ENCODE measurements at regions not wholly inside any gene's neighbourhood (a gene's known extent, or its start where the extent isn't known, plus 50 kb on each side); places are given as distances from the start of the nearest gene placed in this dataset.

DNA sequence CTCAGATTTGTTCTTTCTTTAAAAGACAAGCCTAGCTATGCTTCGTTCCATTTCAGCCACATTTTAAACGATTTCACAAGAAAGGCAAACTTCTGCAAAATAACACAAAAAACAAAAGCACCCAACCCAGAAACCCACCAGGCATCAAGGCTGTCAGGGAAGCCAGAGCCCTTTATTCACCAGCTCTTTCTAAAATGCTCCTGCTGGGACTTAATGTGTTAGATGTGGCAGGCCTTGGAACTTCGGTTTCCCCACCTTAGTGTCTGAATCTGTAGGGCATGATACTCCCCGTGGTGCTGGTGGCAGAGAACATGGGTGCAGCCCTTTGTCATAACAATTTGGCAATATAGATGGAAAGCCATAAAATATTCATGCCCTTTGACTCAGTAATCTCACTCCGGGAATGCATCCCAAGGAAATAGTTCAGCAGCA lies 56.8 kb upstream of the LCTL start:
- H3K4me2 ChIP-seq (ENCODE audit: insufficient read depth, low read length) = no peak overlapping the region
- H3K36me3 ChIP-seq (ENCODE audit: insufficient read depth, low read length) = no peaks in the 10 kb centered on the region
- H3K9me3 ChIP-seq (ENCODE audit: insufficient read depth, low read length, severe bottlenecking) = no peaks in the 10 kb centered on the region
- no peaks in the 10 kb centered on the region for H3K4me1 ChIP-seq (ENCODE audit: insufficient read depth, low read length)
- H3K27ac ChIP-seq (ENCODE audit: low read length) = no peak overlapping the region
- no peak overlapping the region for H2AFZ ChIP-seq (ENCODE audit: low read depth, low read length)
- TF ChIP-seq, protein P1, sequence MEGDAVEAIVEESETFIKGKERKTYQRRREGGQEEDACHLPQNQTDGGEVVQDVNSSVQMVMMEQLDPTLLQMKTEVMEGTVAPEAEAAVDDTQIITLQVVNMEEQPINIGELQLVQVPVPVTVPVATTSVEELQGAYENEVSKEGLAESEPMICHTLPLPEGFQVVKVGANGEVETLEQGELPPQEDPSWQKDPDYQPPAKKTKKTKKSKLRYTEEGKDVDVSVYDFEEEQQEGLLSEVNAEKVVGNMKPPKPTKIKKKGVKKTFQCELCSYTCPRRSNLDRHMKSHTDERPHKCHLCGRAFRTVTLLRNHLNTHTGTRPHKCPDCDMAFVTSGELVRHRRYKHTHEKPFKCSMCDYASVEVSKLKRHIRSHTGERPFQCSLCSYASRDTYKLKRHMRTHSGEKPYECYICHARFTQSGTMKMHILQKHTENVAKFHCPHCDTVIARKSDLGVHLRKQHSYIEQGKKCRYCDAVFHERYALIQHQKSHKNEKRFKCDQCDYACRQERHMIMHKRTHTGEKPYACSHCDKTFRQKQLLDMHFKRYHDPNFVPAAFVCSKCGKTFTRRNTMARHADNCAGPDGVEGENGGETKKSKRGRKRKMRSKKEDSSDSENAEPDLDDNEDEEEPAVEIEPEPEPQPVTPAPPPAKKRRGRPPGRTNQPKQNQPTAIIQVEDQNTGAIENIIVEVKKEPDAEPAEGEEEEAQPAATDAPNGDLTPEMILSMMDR (IDR thresholded peaks at IDR 0.05; ENCODE audit: borderline replicate concordance, extremely low read depth, low read length, poor library complexity, severe bottlenecking) = no peak
- no peak for TF ChIP-seq EZH2 (IDR thresholded peaks at IDR 0.05; ENCODE audit: borderline replicate concordance, low read depth, low read length, severe bottlenecking)
- no peak overlapping the region for H3K9ac ChIP-seq (ENCODE audit: low read depth, low read length)
- no peak overlapping the region for H3K4me3 ChIP-seq (ENCODE audit: low read depth in 1 of 2, low read length in 2 of 2)
- ATAC-seq (ENCODE audit: insufficient read depth, low read depth) (no peak), DNase-seq (no peak)
- no peaks in the 10 kb centered on the region for H3K79me2 ChIP-seq (ENCODE audit: insufficient read depth, low read length)
- H4K20me1 ChIP-seq (ENCODE audit: insufficient read depth, low read length) = no peaks in the 10 kb centered on the region
- H3K27me3 ChIP-seq (ENCODE audit: insufficient read depth, low read length, poor library complexity) = no peaks in the 10 kb centered on the region

DNA sequence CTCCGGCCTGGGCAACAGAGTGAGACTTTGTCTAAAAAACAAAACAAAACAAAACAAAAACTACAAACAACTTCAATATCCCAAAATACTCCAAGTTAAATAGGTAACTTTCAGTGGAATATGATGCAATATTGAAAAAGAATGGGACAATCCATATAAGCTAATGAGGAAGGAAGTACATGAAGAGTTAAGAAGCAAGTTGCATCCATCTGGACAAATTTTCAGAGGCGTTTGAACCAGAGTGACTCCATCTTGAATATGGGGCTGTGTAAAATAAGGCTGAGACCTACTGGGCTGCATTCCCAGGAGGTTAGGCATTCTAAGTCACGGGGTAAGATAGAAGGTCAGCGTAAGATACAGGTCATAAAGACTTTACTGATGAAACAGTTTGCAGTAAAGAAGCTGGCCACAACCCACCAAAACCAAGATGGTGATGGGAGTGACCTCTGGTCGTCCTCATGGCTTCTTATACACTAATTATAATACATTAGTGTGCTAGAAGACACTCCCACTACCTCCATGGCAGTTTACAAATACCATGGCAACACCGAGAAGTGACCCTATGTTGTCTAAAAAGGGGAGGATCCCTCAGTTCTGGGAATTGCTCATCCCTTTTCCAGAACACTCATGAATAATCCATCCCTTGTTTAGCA lies 58.1 kb upstream of the LCTL start:
- Histone ChIP-seq H4K20me1 (ENCODE audit: insufficient read depth, low read length) (no peaks in the 10 kb centered on the region), H3K36me3 (ENCODE audit: insufficient read depth, low read length) (no peaks in the 10 kb centered on the region), H3K4me1 (ENCODE audit: insufficient read depth, low read length) (no peaks in the 10 kb centered on the region), H3K79me2 (ENCODE audit: insufficient read depth, low read length) (no peaks in the 10 kb centered on the region), H3K9ac (ENCODE audit: low read depth, low read length) (no peak overlapping the region), H2AFZ (ENCODE audit: low read depth, low read length) (no peak overlapping the region), H3K9me3 (ENCODE audit: insufficient read depth, low read length, severe bottlenecking) (no peaks in the 10 kb centered on the region), H3K27ac (ENCODE audit: low read length) (no peak overlapping the region), H3K27me3 (ENCODE audit: insufficient read depth, low read length, poor library complexity) (no peaks in the 10 kb centered on the region), H3K4me2 (ENCODE audit: insufficient read depth, low read length) (no peak overlapping the region), H3K4me3 (ENCODE audit: low read depth in 1 of 2, low read length in 2 of 2) (no peak overlapping the region)
- no peak for TF ChIP-seq EZH2 (IDR thresholded peaks at IDR 0.05; ENCODE audit: borderline replicate concordance, low read depth, low read length, severe bottlenecking)
- TF ChIP-seq, protein P1 (IDR thresholded peaks at IDR 0.05; ENCODE audit: borderline replicate concordance, extremely low read depth, low read length, poor library complexity, severe bottlenecking) = no peak
- ATAC-seq (ENCODE audit: insufficient read depth, low read depth) (no peak), DNase-seq (no peak)

- no peak for TF ChIP-seq EZH2 (IDR thresholded peaks at IDR 0.05; ENCODE audit: borderline replicate concordance, low read depth, low read length, severe bottlenecking)
- TF ChIP-seq, protein P1 (IDR thresholded peaks at IDR 0.05; ENCODE audit: borderline replicate concordance, extremely low read depth, low read length, poor library complexity, severe bottlenecking) = no peak
- ATAC-seq (ENCODE audit: insufficient read depth, low read depth) = no peak
Observed at GRCh38 chr15:66625531-66625930, 59.7 kb upstream of the LCTL start.

More at GRCh38 chr15:66625531-66625930, 59.7 kb upstream of the LCTL start:
- no peaks in the 10 kb centered on the region for H3K4me1 ChIP-seq (ENCODE audit: insufficient read depth, low read length)
- no peak overlapping the region for H3K4me3 ChIP-seq (ENCODE audit: low read depth in 1 of 2, low read length in 2 of 2)
- no peak for DNase-seq
- no peak overlapping the region for H3K9ac ChIP-seq (ENCODE audit: low read depth, low read length)
- H2AFZ ChIP-seq (ENCODE audit: low read depth, low read length) = no peak overlapping the region
- no peaks in the 10 kb centered on the region for H3K27me3 ChIP-seq (ENCODE audit: insufficient read depth, low read length, poor library complexity)
- H3K79me2 ChIP-seq (ENCODE audit: insufficient read depth, low read length) = no peaks in the 10 kb centered on the region
- H3K4me2 ChIP-seq (ENCODE audit: insufficient read depth, low read length) = no peak overlapping the region
- H3K9me3 ChIP-seq (ENCODE audit: insufficient read depth, low read length, severe bottlenecking) = no peaks in the 10 kb centered on the region
- no peak overlapping the region for H3K27ac ChIP-seq (ENCODE audit: low read length)
- H4K20me1 ChIP-seq (ENCODE audit: insufficient read depth, low read length) = no peaks in the 10 kb centered on the region
- no peaks in the 10 kb centered on the region for H3K36me3 ChIP-seq (ENCODE audit: insufficient read depth, low read length)

Data from DND-41 (cell line).